GM21723 (cell line): ENCODE measurements at regions not wholly inside any gene's neighbourhood (a gene's known extent, or its start where the extent isn't known, plus 50 kb on each side); places are given as distances from the start of the nearest gene placed in this dataset.
"Not testable (repeated sequence)": the region's sequence is repeated elsewhere in the genome, so short reads cannot be mapped to it uniquely, and the experiment has no call there.

Experiments used
- ATAC-seq: cut with Tn5 transposase; IDR thresholded peaks from one replicate; pipeline ENCODE4 v1.9.1; 2021; ENCODE audit warnings: mild to moderate bottlenecking, moderate library complexity; ENCODE audit not compliant: unreplicated experiment

- ATAC-seq, result not testable (repeated sequence)
Observed at GRCh38 chrX:87465757-87466156, 51.8 kb upstream of the KLHL4 start.
